ENCODE measurements at regions not wholly inside any gene's neighbourhood (a gene's known extent, or its start where the extent isn't known, plus 50 kb on each side); places are given as distances from the start of the nearest gene placed in this dataset.
A peak's percentile ranks its signal among the peaks of the same experiment; 100 is the strongest.

- in situ Hi-C loops (cut with HindIII; ENCODE audit: low pct_ligation_motif_present, low sequenced_read_pairs) = loop anchor here (25.0 kb wide), 2 partner anchors 103 to 303 kb away; no protein-coding TSS in a partner anchor
- TF ChIP-seq CTCF (IDR thresholded peaks at IDR 0.05; ENCODE audit: low read depth, low read length, missing control alignments) = peak; percentile 62
- H3K27me3 ChIP-seq (replicated peaks) = no peaks in the 10 kb centered on the region
- H3K27ac ChIP-seq = no peak overlapping the region
- peak; percentile 53 for DNase-seq
- no peaks in the 10 kb centered on the region for H3K36me3 ChIP-seq (replicated peaks)
- H3K4me3 ChIP-seq (ENCODE audit: low read depth, low read length) = no peak overlapping the region
These were observed 143.2 kb downstream of the BBOX1 start for GRCh38 chr11:27183672-27184457.

- H3K27me3 ChIP-seq (replicated peaks) = no peaks in the 10 kb centered on the region
- no peak for TF ChIP-seq CTCF (IDR thresholded peaks at IDR 0.05; ENCODE audit: low read depth, low read length, missing control alignments)
- no peak for DNase-seq
- no peak overlapping the region for H3K27ac ChIP-seq
- H3K4me3 ChIP-seq (ENCODE audit: low read depth, low read length) = no peak overlapping the region
- in situ Hi-C loops (cut with HindIII; ENCODE audit: low pct_ligation_motif_present, low sequenced_read_pairs) = loop anchor here (25.0 kb wide), 2 partner anchors 108 to 308 kb away; no protein-coding TSS in a partner anchor
- no peaks in the 10 kb centered on the region for H3K36me3 ChIP-seq (replicated peaks)
These were observed 138.7 kb downstream of the BBOX1 start for GRCh38 chr11:27179334-27179733.

- no peak overlapping the region for H3K27ac ChIP-seq
- no peaks in the 10 kb centered on the region for H3K36me3 ChIP-seq (replicated peaks)
- TF ChIP-seq CTCF (IDR thresholded peaks at IDR 0.05; ENCODE audit: low read depth, low read length, missing control alignments) = no peak
- DNase-seq = no peak
- no peak overlapping the region for H3K4me3 ChIP-seq (ENCODE audit: low read depth, low read length)
- H3K27me3 ChIP-seq (replicated peaks) = no peaks in the 10 kb centered on the region
- in situ Hi-C loops (cut with HindIII; ENCODE audit: low pct_ligation_motif_present, low sequenced_read_pairs) = loop anchor here (25.0 kb wide), 2 partner anchors 108 to 308 kb away; no protein-coding TSS in a partner anchor
These were observed 138.2 kb downstream of the BBOX1 start for GRCh38 chr11:27178859-27179258.
